ENCODE measurements at regions not wholly inside any gene's neighbourhood (a gene's known extent, or its start where the extent isn't known, plus 50 kb on each side); places are given as distances from the start of the nearest gene placed in this dataset.
"Not testable (repeated sequence)": the region's sequence is repeated elsewhere in the genome, so short reads cannot be mapped to it uniquely, and the experiment has no call there.

DNA sequence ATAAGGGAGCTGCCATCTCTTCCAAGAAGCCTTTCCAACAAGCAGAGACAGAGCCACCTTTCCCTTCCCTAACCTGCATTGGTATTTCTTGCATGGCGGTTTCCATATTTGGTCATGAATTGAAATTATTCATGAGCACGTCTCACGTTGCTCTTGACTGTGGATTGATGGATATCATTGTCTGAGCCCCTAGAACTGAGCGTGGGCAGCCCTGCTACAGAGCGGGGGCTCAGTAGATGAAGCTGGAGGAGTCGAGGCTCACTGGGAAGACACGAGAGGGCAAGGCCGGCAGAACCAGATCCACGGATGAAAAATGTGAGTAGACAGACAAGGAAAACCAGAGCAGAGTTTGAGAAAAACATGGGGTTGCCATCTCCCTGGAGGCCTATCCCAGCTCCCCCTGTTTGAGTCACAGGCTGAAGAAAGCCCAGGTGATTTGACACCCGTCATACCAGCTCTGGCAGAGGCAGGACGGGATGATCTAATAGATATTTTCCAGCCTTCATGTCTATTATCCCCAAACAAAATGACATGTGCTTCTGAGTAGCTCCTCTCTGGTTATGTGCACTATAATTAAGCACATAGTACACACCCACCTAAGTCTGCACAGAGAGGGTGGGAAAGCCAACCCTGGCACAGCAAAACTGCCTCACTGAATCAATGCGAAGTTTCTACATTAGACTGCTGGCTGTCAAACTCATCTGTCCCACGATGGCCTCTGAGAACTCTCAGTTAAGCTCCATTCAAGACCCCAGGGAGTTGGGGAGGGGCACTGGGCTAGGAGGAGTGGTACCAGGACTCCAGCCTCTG, 363.5 kb upstream of the KLHL29 start:
- DNase-seq, result no peak

DNA sequence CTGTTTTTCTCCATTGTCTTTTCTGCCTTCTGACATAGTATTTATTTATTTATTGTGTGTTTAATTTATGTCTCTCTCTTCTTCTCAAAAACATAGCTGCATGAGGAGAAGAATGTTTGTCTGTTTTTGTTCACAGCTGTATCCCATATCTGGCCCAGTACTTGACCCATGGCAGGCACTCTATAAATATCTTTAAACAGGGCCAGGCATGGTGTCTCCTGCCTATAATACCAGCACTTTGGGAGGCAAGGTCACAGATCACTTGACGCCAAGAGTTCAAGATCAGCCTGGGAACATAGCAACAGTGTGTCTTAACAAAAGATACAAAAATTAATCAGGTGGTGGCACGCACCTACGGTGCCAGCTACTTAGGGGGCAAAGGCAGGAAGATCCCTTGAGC, 361.3 kb upstream of the KLHL29 start:
- no peak for DNase-seq

DNA sequence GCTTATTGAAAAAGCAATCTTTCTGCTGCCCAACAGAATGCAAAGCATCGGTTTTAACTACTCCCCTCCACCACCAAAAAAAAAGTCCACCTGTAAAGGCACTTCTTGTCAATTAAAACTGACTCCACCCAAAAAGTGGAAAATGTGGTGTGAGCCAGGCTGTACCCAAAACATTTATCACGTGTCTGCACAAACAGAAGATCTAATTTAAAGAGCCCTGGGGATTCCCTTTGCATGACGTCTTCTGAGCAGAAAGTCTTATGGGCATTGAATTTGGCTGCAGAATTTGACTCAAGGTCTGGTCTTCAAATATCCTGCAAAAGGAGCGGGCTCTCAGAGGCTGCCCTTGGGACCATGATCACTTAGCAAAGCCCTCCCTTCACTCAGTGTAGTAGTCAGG, 358.3 kb upstream of the KLHL29 start:
- no peak for DNase-seq

DNA sequence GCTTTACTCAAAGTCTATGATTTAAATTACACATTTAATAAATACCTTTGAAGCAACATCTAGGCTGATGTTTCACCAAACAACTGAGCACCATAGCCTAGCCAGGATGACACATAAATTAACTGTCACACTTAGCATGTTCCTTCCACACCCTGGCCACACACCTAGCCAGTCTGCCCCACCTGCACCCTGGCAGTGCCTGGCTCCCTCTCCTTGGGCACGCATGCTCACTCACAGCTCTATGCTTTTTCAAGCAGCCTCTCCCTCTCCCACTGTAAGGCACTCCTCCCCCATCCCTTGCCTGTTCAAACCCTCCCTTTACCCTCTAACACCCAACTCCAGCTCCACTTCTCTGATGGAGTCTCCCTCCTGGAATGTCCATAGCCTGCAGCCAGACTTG, 357.6 kb upstream of the KLHL29 start:
- DNase-seq, result no peak

DNA sequence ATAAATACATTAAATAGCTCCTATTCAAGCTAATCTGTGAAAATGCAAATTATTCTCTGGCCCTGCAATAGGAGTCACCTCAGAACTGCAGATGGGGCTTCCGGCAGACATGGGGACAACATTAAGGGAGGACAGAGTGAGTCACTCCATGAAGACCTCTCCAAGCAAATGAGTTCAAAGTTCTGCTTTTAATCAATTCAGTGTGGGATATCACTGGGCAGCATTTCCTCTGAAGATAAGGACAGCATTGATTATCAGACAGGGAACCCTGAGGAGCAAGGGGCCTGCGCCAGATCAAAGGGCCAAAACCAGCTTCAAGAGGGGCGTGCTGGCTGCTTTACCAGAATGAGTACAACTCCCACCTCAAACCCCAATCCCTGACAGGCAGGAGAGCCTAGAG, 356.9 kb upstream of the KLHL29 start:
- DNase-seq, result no peak

DNA sequence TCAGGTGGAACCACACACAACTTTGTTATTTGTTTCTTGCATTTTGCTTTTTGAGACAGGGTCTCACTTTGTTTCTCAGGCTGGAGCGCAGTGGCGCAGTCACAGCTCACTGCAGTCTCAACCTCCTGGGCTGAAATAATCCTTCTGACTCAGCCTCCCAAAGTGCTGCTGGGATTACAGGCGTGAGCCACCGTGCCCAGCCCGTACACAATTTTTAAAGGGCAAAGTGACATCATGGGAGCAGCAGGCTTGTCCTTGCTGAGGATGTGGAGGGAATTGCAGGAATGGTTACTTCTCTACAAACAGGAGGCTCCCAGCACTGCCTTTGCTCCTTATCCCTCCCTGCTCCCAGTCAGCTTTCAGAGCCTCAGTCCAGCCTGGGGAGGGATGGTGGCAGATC, 355.9 kb upstream of the KLHL29 start:
- DNase-seq, result no peak

DNA sequence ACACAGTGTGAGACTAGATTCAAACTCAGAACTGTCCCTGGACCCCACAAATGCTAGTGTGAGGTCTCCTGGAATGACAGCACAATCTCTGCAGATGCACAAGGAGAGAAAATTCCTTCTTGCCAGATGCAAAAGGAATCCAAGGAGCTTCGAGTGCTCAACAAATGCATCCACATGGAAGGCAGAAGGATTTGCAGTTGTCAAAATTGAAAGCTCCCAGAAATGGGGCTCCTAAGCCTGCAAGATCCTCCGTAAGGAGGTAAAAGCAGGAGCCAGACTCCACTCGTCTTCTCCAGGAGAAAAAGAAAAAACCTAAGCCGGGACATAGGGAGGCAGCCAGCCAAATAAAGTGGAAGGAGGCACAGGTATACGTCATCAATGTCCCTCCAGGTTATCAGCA, 355.0 kb upstream of the KLHL29 start:
- no peak for DNase-seq

DNA sequence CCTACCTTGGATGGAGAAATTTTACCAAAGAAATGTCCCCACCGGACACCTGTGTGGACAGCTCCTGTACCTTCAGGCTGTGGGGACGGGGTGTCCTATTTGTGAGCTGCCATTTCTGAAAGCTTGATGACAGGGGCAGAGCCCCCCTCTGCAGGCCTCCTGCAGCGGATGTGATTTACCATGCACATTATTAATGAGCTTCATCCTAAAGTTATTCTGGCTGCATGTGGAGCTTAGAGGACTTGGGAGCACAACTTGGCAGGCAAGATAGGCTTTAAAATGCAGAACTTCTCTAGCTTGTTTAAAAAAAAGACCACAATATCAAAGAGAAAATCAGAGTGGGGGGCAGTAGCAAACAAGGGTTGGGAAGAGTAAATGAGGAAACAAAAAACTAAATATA, 350.0 kb upstream of the KLHL29 start:
- DNase-seq, result no peak

DNA sequence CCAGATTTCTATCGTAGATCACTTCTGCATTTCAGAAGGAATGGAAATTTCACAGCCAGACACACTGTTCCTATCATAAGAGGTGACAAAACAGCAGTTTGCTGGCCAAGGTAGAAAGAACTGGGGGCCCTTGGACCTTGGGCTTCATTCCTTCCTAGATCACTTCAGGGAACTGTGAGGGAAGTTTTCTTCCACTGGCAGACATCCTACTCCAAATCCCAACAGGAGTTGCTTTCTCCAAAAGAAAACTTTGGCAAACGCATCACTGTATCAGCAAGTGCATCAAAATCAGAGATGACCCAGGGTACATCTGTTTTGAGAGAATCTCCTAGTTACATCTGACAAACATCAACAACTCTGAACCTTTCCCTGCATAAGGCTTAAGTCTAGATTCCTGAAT, 348.4 kb upstream of the KLHL29 start:
- no peak for DNase-seq

DNA sequence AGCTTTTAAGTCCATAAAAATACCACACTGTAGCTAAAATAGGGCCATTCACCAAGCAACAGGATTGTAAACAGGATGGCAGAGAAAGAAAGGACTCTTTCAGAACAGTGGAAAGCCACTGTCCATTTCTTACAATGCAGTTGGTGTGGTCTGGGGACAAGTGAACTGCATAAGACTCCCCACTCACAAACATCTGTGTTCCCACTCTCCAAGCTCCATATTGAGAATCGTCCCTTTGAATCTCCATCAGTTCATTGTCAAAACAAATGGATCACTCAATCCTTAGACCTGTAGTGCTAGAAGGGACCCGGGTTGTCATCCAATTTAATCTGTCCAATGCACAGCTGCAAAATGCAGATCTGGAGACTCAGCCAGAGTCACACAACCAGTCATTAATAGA, 347.4 kb upstream of the KLHL29 start:
- no peak for DNase-seq

DNA sequence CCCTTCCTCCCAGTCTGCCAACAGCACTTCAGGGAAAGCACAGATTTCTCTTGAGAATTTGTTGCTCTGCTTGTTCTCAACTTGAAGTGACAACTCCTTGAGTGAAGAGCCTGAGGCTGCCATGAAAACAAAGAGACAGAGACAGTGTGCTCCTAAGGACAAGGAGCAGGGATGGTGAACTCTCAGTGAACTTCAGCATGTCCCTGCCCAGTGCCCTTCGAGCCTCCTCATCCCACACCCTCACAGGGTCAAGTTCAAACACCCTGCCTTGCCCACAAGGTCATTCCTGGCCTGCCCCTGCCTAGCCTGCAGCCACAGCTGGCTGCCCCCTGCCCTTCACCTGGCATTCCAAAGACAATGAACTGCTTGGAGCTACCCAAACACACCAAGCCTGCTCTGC, 343.5 kb upstream of the KLHL29 start:
- no peak for DNase-seq

DNA sequence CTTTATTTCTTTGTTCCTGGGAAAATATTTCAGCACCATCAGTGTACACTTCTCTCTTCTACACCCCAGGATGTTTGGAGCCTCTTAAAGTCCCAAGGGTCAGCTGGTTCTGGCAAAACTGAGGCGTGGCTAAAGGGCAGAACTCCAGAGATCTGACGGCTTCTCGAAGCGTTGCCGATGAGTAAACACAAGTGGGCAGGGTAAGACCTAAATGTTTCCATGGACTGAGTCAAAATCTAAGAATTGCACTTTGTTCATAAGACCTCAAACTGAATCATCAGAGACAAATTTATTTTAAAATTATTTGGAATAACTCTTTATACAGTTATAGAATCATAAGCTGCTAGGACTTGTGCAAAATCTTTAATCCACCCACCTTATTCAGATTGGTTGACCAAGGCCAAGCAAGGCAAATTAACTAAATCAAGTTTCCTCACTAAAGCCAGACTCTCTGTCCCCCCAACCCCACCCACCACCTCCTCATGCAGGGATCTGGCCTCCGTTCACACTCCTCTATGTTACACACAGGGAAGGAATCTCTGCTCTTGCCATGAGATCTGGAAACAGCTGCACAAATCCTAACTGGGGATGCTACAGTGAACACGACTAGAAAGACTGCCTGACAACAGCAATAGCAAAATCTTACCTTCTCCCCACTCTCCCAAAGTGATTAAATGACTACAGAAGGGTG, 342.6 kb upstream of the KLHL29 start:
- DNase-seq, result no peak

DNA sequence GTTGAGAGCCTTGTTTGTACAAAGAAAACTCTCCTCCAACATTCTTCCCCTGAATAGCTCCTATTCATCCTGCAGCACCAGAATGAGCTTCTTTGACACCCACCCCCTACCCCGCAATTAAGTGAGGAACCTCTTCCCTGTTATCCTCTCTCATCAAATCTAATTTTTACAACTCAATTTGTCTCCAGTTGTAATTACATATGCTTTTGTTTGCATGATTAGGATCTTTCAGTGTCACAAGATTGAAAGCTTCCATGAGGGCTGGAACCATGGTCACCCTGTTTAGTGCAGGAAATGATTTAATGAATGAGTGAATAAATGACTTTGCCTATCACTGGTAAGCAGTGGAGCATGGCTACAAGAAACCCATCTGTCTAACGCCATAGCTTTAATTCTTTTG, 334.6 kb upstream of the KLHL29 start:
- no peak for DNase-seq

DNA sequence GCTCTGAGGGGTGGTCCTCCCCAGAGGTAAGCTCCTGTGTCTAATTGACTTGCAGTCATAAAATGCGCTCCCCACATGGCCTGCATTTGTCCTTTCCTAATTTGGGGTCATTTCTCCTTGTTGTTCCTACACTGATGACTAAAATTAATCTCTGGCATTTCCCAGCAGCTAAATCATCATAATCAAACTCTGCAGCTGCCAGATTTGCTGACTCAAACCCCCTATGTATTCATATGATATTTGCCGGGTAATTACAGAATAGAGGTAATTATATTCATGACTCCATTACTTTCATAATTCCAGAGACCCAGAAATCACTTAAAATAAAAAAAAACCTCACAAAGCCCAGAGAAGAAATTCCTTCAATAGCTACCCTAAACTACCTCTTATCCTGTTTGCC, 331.4 kb upstream of the KLHL29 start:
- no peak for DNase-seq

DNA sequence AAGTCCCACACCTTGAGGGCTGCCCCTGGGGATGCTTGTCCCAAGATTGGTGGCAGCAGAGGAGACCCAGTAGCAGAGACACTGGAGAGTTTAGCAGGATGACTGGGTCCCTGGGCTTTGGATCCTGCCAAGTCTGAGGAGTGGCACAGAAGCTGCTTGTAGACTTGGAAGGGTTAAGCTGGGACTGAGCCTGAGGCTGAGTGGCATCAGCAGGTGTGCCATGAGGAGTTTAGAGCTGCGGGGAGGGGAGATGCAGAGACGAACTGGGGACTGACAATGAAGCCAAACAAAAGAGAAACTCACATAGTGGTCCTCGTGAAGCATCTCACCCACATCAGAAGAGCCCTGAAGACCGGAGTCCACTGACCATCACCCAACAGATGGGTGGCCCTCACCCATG, 329.7 kb upstream of the KLHL29 start:
- no peak for DNase-seq

DNA sequence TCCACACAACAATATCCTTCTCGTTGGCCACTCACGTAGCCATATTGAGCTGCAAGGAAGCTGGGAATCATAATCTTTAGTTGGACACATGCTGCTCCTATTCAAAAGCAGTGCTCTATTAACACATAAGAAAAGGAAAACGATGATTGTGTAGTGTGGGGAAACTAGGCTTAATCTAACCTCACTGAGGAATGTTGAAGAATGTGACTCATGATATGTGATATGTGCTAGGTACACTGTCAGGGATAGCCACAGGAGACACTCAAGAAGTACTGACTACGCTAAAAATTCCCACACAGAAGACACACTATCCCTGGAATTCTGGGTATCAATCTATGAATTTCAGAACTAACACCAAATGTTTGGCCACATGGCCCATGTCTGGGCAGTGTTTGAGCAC, 328.1 kb upstream of the KLHL29 start:
- not testable (repeated sequence) for DNase-seq

DNA sequence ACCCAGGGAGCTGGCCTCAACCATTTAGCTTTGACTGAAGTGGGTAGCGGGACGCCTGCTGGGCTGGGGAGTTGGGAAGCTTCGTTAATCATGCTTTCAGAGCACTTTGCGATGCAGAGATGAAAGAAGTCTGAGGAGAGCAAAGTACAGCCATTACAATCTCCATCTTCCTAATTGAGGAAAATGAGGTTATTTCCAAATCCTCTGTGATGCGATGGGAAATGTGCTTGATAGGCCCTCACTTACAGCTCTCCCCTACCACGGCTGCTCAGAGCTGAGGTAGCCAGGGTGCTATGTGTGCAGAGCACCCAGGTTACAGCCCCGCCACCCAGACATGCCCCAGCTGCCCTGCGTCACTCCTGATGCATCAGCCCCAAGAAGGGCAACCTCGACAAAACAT, 326.5 kb upstream of the KLHL29 start:
- no peak for DNase-seq

DNA sequence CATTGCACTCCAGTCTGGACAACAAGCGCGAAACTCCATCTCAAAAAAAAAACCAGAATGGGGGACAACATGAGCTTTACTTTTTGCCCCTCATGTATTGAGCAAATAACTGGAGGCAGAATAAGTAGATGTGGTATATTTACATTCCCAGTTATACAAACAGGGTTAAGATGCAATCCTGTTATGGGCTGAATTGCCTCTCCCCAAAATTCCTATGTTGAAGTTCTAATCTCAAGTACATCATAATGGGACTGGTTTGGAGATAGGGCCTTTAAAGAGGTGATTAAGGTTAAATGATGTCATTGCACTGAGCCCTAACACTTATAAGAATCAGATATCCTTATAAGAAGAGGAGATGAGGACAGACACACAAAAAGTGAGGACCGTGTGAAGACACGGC, 319.8 kb upstream of the KLHL29 start:
- DNase-seq, result no peak

DNA sequence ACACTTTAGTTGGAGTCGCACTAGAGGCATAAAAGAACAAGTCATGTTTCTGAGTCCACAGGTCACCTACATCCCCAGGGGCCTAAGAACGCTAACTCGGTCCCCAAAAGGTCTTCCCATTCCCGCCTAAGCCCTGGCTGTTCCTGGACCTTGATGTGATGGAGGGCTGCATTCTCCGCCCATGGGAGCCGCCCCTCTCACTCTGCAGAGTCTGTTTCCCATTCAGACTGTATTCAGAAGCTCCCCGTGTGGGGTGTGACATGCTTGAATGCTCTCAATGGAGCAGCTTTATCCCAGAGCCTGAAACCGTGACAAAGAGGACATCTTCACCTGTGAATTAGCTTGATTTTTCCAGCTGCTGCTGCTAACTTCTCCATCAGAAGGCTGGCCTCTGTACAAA, 319.0 kb upstream of the KLHL29 start:
- DNase-seq, result no peak

DNA sequence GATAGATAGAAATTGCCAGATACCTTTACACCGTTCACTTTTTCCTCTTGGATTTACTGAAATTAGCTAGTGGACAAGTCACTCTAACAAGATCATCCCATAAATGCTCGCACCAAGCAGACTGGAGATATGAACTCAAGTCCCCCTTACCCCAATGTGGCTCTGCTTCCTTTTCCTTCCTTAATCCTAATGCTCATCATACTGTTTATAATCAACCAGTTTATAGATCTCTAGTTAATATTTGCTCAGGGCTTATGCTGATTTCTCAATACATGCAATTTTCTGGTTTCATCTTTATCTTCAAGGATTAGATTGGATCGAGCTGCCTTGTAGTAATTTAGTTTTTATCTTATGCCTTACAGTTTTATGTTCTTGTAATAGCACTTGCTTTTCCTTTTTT, 318.3 kb upstream of the KLHL29 start:
- no peak for DNase-seq

DNA sequence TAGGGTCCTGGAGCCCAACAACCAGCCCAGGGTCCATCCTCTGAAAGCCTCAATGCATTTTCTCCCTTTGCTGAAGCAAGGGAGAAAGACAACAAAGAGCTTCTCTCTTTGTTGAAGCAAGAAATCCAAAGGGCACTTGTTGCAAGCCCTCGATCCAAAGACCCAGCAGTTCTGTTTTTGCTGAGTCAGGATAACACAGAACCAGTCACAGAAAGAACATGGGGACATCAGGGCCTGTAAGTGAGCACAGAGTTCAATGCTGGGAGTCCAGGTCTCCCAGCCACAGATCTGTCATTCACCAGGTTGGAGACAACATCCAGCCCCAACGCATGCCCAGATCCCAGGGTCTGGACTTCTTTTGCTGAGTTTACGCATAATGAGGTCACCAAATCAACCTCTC, 315.8 kb upstream of the KLHL29 start:
- DNase-seq, result no peak

DNA sequence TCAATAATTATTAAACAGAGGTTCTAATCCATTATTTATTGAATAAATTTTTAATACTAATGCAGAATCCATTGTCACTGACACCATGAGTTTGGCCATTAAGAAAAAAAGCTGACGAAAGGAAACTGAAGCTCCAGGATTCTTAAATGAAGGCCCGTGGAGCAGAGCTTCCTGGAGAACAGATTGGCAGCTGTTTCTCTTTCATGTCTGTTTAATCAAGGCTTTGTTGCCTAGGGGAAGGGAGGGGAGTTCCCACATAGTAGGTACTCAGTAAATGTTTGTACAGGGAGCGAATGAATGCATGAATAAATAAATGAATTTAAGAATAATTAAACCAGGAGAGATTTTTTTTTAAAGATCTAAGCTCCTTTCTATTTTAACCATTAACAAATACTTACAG, 315.1 kb upstream of the KLHL29 start:
- no peak for DNase-seq

DNA sequence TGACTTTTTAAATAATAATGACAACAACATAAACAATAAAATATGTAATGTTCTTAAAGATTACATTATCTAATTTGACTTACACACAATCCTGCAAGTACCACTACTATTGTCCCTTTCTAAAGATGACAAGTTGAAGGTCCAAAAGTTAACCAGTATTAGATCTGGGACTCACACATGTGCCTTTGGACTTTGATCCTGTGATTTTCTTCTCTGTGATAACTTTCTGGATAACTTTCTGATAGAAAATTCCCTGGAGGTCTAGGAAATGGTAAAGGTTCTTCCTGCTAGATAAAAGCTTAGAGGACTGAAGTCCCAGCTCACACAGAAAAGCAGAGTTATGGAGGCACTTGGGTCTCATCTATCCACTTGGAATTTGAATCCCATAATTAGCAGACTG, 311.9 kb upstream of the KLHL29 start:
- no peak for DNase-seq

DNA sequence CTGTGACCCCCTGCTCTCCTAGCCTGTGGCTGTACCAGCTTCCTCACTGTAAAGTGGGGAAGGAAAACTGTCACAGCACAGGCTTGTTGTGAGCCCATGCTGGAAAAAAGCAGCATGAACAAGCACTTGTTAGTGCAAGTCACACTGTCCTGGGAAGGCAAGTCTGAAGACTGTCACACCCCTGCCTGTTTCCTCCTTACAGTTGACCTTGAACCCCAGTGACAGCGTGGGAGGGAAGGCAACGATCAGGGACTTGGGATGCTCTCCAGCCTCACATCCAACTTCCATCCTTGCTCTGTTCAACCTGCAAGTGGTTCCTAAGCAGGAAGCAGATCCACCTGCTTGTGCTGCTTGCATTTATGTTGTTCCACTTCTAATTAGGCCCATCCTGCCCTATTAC, 311.3 kb upstream of the KLHL29 start:
- no peak for DNase-seq
